HepG2 (cell line): ENCODE measurements at regions not wholly inside any gene's neighbourhood (a gene's known extent, or its start where the extent isn't known, plus 50 kb on each side); places are given as distances from the start of the nearest gene placed in this dataset.

Experiments
- NFE2L2 ChIP-seq: fragments of 150-350 bp; IDR thresholded peaks from 2 replicates; pipeline ENCODE4 v1.6.1; 2014; ENCODE audit warnings: low read length
- ZNF224 ChIP-seq: sonication (generic); formaldehyde crosslinking; IDR thresholded peaks from 2 replicates; pipeline ENCODE4 v1.5.0; 2020; ENCODE audit warnings: mild to moderate bottlenecking, missing genetic modification reagents

- TF ChIP-seq NFE2L2: no peak
- no peak for TF ChIP-seq ZNF224 (CRISPR knock-in tag)
Measured at GRCh38 chr3:71916747-71917369, 131.9 kb upstream of the PROK2 start.
